ENCODE measurements at regions not wholly inside any gene's neighbourhood (a gene's known extent, or its start where the extent isn't known, plus 50 kb on each side); places are given as distances from the start of the nearest gene placed in this dataset.

- TF ChIP-seq CTCF (IDR thresholded peaks at IDR 0.05; ENCODE audit: low read depth, low read length, poor library complexity, severe bottlenecking): no peak
- TF ChIP-seq EZH2phosphoT487 (IDR thresholded peaks at IDR 0.05; ENCODE audit: borderline replicate concordance, low read length): no peak
Observed at GRCh38 chrX:65910899-65911298, 129.0 kb downstream of the VSIG4 start.
